ENCODE measurements at regions not wholly inside any gene's neighbourhood (a gene's known extent, or its start where the extent isn't known, plus 50 kb on each side); places are given as distances from the start of the nearest gene placed in this dataset.

DNA sequence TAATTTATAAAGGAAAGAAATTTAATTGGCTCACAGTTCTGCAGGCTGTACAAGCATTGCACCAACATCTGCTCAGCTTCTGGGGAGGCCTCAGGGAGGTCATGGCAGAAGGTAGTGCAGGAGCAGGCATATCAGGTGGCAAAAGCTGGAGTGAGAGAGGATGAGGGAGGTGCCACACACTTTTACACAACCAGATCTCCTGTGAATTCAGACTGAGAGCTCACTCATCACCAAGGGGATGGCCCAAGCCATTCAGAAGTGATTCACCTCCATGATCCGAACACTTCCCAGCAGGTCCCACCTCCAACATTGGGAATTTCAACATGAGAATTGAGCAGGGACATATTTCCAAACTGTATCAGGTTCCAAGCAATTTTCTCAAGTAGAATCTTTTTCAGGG is 84.7 kb upstream of the BRINP1 start:
- Histone ChIP-seq H3K9me3 (ENCODE audit: low read depth) (no peaks in the 10 kb centered on the region), H3K27me3 (no peaks in the 10 kb centered on the region), H3K4me1 (ENCODE audit: low read depth) (no peaks in the 10 kb centered on the region), H3K36me3 (no peaks in the 10 kb centered on the region), H3K4me3 (no peak overlapping the region), H3K27ac (no peak overlapping the region)
- no peak for DNase-seq (ENCODE audit: low read depth in 1 of 2, low spot score in 1 of 2)
- TF ChIP-seq, protein P1, sequence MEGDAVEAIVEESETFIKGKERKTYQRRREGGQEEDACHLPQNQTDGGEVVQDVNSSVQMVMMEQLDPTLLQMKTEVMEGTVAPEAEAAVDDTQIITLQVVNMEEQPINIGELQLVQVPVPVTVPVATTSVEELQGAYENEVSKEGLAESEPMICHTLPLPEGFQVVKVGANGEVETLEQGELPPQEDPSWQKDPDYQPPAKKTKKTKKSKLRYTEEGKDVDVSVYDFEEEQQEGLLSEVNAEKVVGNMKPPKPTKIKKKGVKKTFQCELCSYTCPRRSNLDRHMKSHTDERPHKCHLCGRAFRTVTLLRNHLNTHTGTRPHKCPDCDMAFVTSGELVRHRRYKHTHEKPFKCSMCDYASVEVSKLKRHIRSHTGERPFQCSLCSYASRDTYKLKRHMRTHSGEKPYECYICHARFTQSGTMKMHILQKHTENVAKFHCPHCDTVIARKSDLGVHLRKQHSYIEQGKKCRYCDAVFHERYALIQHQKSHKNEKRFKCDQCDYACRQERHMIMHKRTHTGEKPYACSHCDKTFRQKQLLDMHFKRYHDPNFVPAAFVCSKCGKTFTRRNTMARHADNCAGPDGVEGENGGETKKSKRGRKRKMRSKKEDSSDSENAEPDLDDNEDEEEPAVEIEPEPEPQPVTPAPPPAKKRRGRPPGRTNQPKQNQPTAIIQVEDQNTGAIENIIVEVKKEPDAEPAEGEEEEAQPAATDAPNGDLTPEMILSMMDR (IDR thresholded peaks at IDR 0.05; ENCODE audit: low read depth, low read length) = no peak

DNA sequence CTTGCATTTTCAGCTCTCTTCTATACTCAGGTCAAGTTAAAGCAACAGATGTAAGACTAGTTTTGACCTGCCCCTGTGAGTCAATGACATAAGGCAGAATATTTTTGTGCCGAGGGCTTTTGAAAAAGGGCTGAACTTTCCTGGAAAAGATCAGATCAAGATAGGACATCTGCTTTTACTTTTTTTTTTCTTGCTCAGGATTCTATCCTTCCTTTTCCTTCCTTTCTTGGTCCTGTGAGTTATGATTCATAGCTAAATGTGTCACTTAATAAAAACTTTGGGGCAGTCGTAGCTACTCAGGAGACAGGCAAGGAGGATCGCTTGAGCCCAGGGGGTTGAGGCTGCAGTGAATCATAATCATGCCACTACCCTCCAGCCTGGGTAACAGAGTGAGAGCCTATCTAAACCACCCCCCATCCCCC is 84.3 kb upstream of the BRINP1 start:
- no peaks in the 10 kb centered on the region for H3K4me1 ChIP-seq (ENCODE audit: low read depth)
- no peak for DNase-seq (ENCODE audit: low read depth in 1 of 2, low spot score in 1 of 2)
- H3K9me3 ChIP-seq (ENCODE audit: low read depth) = no peaks in the 10 kb centered on the region
- TF ChIP-seq, protein P1 (IDR thresholded peaks at IDR 0.05; ENCODE audit: low read depth, low read length) = no peak
- no peaks in the 10 kb centered on the region for H3K36me3 ChIP-seq
- H3K4me3 ChIP-seq = no peak overlapping the region
- H3K27ac ChIP-seq = no peak overlapping the region
- H3K27me3 ChIP-seq = no peaks in the 10 kb centered on the region

DNA sequence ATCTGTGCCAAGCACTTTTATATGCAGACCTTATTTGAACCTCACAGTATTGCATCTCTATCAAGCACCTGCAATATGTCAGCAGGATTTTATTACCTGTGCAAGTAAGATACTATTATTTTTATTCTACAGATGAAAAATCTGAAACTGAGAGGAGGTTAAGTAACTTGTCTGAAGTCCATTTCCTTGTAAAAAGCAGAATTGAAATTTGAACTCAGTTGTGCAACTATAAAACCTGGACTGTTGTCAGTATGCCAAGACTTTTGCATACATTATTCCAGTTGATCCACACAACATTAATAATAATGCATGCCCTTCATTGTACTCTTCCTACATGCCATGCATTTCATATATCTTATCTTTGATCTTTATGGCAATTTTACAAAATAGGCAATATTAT is 82.2 kb upstream of the BRINP1 start:
- Histone ChIP-seq H3K27me3 (no peaks in the 10 kb centered on the region), H3K4me3 (no peak overlapping the region), H3K9me3 (ENCODE audit: low read depth) (no peaks in the 10 kb centered on the region), H3K27ac (no peak overlapping the region), H3K36me3 (no peaks in the 10 kb centered on the region), H3K4me1 (ENCODE audit: low read depth) (no peaks in the 10 kb centered on the region)
- no peak for DNase-seq (ENCODE audit: low read depth in 1 of 2, low spot score in 1 of 2)
- TF ChIP-seq, protein P1 (IDR thresholded peaks at IDR 0.05; ENCODE audit: low read depth, low read length) = no peak

DNA sequence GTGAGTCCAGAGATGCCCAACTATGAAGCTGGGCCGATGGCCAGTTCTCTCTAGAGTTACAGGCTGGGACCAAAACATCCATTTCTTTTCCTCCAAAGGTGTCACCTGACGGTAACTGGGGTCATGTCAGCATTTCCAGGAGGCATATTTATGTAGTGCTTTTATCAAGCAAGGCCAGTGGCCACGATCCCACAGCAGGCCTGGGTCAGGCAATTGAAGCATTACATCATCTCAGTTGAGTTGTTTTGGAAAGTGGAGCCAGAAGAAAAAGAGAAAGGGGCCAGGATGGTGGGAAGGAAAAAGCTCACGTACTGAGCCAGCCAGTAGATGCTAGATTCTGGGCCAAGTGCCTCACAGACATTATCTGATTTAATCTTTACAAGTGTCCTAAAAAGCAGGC is 73.9 kb upstream of the BRINP1 start:
- Histone ChIP-seq H3K36me3 (no peaks in the 10 kb centered on the region), H3K27ac (no peak overlapping the region), H3K4me3 (no peak overlapping the region), H3K27me3 (no peaks in the 10 kb centered on the region), H3K4me1 (ENCODE audit: low read depth) (no peaks in the 10 kb centered on the region), H3K9me3 (ENCODE audit: low read depth) (no peaks in the 10 kb centered on the region)
- TF ChIP-seq, protein P1 (IDR thresholded peaks at IDR 0.05; ENCODE audit: low read depth, low read length) = no peak
- DNase-seq (ENCODE audit: low read depth in 1 of 2, low spot score in 1 of 2) = no peak

DNA sequence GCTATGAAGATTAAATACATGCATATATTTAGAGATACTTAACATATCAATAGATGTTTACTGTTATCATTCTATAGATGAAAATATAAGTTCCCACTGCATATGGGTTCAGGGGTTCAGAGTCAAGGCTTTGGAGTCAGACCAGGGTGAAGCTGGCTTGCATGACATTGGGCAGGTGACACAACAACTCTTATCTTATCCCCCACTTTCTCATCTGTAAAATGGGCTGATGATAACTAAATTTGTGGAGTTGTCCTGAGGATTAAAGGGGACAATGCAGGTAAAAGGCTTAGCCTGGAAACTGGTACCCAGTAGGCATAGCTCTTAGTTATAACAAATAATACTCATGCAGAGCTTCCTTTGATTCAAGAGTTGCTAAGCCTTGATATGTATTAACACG is 72.6 kb upstream of the BRINP1 start:
- H3K4me1 ChIP-seq (ENCODE audit: low read depth) = no peaks in the 10 kb centered on the region
- H3K36me3 ChIP-seq = no peaks in the 10 kb centered on the region
- TF ChIP-seq, protein P1 (IDR thresholded peaks at IDR 0.05; ENCODE audit: low read depth, low read length) = no peak
- no peak overlapping the region for H3K27ac ChIP-seq
- H3K4me3 ChIP-seq = no peak overlapping the region
- no peaks in the 10 kb centered on the region for H3K27me3 ChIP-seq
- no peak for DNase-seq (ENCODE audit: low read depth in 1 of 2, low spot score in 1 of 2)
- no peaks in the 10 kb centered on the region for H3K9me3 ChIP-seq (ENCODE audit: low read depth)

DNA sequence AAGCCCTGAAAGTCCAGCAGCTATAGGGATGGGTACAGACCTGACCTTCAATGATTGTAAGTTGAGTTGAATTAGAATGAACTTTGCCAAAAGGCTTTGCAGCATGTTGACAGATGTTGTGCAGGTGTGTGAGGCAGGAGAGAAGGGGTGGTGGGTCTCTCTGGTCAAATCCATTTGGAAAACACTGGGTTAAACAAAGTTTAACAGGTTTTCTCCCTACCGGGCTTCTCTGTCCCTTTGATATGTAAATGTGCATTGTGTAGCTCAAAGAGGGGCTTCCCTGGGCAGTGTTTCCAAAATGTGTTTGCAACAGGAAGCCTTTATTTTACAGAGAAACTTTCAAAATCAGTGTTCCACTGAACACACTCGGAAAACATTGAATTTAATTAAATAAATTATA is 72.1 kb upstream of the BRINP1 start:
- no peak for DNase-seq (ENCODE audit: low read depth in 1 of 2, low spot score in 1 of 2)
- H3K4me1 ChIP-seq (ENCODE audit: low read depth) = no peaks in the 10 kb centered on the region
- no peaks in the 10 kb centered on the region for H3K9me3 ChIP-seq (ENCODE audit: low read depth)
- H3K4me3 ChIP-seq = no peak overlapping the region
- TF ChIP-seq, protein P1 (IDR thresholded peaks at IDR 0.05; ENCODE audit: low read depth, low read length) = no peak
- no peak overlapping the region for H3K27ac ChIP-seq
- no peaks in the 10 kb centered on the region for H3K27me3 ChIP-seq
- no peaks in the 10 kb centered on the region for H3K36me3 ChIP-seq

Measured in cardiac muscle cell (in vitro differentiated cells and primary cell).